ENCODE measurements at regions not wholly inside any gene's neighbourhood (a gene's known extent, or its start where the extent isn't known, plus 50 kb on each side); places are given as distances from the start of the nearest gene placed in this dataset.
"Not testable (repeated sequence)": the region's sequence is repeated elsewhere in the genome, so short reads cannot be mapped to it uniquely, and the experiment has no call there.

DNA sequence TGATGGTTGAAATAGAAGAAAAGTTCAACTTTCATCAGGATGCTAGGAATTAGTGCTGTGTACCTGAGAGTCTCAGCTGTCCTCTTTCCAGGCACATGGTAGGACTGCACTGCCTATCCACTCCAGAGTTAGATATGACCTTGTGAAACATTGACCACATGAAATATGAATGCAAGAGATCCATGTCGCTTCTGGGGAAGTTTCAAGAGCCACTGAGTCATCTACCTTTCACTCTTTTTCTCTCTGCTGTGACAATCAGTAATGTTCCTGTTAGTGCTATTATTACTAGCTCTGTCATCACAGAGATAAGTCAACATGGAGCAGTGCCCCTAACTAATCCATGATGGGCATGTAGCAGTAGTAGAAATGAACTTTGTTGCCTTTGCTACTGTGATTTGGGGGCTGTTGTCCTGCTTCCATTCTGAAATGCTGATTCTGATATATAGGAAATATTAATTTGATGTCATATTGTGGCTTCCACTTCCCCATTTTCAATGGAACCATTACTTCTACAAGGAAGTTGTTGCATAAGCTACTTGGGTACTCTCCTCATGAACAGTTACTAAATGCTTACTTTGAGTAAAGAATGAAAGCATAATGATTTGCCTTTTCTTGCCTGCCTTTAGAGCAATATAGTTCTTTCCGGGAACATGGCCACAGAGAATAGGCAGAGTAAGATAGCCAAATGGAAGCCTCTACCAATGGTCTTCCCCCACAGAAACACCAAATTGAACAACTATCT is 192.8 kb upstream of the ZNF521 start:
- no peak for DNase-seq

DNA sequence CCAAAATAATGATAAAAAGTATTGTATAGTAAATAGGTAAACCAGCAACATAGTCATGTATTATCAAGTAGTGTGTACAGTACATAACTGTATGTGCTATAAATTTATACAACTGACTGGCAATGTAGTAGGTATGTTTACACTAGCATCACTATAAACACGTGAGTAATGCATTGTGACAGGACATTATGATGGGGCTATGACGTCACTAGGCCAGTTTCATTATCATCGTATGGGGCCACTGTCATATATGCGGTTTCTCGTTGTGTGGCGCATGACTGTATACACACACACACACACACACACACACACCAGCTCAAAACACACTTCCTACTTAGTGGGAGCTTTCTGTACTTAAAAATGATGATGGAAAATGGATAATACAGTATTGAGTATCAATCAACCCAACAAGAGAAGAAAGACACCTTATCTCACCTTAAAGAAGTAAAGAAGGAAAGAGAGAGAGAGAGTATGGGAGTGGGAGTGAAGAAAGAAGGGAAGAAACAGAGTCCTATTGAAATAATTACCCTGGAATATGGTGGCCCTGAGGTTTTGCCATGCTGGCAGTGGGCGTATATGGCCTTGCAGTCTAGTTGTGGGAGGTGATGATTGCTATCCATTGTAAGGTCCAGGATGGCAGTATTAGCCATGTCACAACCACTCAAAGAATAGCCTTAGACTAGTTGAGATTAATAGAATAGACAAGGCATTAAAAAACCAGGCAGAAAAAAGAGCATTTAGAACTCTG is 186.4 kb upstream of the ZNF521 start:
- DNase-seq, result no peak

DNA sequence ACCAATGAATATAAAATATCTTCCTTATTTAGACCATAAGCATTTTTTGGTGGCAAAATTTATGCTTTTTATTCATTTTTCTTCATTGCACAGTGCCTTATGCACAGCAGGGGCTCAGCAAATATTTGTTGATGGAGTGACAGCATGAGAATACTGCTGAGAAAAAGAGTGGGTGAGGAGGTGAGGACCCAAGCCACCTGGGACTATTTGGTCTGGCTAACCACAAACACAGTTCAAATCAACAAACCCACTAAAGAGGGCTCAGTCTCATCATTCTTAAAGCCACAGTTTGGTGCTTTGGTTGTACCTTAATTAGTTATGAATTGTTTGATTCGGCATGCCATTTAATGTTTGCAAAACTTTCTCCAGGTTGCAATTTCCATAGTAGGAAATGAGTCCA is 183.5 kb upstream of the ZNF521 start:
- DNase-seq, result no peak

DNA sequence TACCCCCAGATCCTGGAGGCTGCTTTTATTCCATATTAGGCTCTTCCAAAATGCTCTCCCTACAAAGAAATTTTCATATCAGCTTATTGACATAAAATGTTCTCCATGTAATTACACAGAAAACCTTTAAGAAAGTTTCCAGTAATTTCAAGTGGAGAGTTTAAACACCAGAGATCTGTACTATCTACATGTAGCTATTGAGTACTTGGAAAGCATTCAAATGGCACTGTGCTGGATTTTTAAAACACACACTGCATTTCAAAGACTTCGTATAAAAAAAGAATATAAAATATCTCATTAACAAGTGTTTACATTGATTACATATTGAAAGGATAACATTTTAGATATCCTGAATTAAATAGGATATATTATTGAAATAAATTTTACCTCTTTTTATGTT is 182.4 kb upstream of the ZNF521 start:
- DNase-seq, result no peak

DNA sequence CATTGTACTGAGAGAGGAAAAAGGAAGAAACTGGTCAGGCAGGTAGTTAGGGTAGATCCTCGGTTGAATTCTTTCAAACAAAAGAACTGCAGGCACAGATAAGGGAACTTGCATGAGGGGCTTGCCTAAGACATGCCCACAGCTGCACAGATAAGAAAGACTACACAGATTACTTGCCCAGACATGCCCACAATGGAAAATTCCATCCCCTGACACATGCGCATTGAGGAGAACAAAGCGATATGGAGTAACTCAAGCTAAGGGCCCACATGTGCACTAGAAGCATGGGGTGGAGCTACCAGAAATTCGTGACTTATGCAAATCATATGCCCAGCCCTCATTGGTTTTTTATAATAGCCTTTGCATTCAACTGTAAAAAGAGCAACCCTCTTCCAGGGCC is 181.3 kb upstream of the ZNF521 start:
- no peak for DNase-seq

DNA sequence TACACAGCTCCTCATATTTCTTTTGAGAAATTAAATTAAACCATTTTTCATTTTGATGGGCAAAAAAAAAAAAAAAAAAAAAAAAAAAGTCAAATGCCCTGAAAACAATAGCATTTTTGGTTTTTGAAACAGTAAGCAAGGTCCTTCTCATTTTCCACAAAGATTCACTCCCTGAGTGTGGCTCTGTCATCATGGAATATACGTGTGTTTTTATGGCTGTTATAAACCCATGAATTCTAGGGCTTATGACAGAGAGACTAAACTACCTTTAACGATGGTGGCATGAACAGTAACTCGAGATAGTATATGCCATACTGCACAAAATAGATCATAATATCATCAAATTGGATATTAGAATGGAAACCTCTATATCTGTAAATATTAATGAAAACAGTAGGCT is 179.2 kb upstream of the ZNF521 start:
- no peak for DNase-seq

DNA sequence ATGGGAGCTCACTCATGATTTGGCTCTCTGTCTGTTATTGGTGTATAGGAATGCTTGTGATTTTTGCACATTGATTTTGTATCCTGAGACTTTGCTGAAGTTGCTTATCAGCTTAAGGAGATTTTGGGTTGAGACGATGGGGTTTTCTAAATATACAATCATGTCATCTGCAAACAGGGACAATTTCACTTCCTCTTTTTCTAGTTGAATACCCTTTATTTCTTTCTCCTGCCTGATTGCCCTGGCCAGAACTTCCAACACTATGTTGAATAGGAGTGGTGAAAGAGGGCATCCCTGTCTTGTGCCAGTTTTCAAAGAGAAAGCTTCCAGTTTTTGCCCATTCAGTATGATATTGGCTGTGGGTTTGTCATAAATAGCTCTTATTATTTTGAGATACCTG is 173.8 kb upstream of the ZNF521 start:
- not testable (repeated sequence) for DNase-seq

DNA sequence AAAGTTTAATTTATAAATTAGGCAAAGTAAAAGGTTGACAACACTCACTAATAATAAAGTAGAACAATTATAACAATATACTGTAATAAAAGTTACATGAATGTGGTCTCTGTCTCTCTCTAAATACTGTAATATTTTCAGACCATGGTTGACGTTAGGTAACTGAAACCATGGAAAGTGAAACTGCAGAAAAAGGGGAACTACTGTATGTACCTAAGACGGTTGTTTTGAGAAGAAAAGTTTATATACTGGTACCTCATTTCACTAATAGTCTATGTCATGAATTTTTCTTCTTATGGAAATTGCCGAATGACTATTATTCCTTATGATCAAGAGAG is 166.7 kb upstream of the ZNF521 start:
- DNase-seq, result no peak

DNA sequence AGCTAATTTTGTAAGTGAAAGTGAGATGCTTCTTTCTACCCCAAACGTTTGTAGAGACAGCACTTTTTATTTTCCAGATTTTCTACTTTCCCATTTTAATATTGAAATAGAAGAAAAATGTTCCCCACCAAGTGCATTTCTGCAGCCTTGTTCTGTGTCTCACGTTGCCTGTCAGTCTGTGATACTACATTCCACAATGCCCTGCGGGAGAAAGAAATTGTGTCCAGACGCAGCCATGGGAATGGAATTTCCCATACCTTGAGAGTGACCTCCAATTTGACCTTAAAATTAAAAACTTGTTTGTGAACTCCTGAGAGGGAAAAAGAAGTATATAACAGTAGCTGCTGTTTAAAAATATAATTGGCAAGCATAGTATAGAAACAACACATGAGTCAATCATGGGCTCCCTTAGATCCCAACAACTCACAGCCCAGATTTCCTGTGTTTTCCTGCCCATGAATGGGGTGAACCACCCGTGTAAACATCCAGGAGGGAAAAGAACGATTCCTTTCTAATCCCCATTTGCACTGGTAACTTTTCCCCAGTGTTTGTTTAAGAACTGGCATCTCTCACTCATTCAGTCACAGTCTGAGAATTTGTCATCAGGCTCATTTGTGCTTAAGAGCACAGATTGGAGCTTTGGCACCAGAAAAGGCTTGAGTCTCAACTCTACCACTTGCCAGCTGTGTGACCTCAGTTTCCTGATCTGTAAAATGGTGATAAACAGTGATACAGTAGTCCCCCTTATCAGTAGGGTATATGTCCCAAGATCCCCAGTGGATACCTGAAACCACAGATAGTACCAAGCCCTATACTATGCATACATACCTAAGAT is 166.1 kb upstream of the ZNF521 start:
- DNase-seq, result no peak

DNA sequence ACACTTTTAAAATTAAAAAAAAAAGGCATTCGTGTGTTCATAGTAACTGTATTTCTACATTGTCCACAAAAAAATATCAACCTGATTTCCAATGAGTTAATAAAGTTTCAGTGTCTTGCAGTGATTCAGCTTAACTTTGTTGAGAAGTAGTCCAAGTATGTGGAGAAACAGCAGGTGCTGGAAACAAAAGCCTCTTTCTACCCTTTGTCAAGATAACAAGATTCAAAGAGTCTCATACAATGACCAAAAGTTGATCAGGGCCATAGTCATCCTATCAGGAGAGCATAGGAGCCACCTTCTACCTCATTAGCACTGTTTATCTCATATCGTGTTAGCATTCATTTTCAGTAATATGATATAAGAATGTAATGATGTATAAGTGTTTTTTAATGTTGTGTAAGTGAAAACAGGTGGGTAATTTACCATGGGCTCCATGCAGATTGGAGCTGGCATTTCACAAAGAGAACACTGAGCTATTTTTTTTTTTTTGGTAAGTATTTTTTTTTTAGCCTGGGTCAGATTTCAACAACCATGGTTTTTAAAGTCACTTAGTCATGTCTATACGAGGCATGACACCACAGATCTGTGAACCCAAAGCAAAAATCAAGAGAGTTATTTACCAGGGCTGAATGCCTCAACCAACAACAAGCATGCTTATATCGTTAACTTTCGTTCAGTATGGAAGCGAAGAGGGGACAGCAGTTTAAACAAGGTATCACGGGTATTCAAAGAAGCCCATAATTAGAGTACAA is 165.0 kb upstream of the ZNF521 start:
- peak; percentile 62 to 78 for DNase-seq

DNA sequence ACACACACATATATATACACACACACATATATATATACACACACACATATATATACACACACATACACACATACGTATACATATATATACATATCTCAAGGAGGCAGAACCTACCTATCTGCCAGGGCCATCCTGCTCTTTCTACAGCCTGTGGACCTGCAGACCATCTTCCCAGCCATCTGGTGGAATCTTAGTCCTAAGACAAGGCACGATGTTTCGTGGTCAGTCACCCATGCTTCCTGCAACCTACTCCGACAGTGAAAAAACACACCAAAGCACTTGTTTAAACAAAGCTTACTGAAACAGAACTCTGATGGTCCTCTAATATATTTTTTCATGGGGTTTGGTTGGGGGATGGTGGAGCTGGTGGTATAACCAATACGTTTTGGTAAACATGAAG is 164.2 kb upstream of the ZNF521 start:
- DNase-seq, result peak; percentile 69 to 72

DNA sequence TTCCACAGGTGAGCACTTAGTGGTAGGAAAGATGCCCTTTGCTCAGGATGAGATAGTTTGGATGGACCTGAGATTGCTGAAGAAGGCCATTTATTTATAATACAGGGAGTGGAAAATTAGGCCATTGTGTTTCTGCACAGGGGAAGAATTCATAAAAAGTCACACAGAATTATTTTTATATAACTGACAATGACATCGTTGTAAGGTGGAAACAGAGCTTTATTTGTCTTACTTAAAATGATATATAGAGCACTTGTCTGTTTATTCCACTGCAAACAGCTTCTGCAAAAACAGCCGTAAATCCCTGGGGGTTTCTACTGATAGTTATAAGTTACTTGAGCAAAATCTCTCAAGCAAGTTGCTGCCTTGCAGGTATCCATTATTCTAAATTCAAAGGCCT is 158.1 kb upstream of the ZNF521 start:
- DNase-seq, result no peak

DNA sequence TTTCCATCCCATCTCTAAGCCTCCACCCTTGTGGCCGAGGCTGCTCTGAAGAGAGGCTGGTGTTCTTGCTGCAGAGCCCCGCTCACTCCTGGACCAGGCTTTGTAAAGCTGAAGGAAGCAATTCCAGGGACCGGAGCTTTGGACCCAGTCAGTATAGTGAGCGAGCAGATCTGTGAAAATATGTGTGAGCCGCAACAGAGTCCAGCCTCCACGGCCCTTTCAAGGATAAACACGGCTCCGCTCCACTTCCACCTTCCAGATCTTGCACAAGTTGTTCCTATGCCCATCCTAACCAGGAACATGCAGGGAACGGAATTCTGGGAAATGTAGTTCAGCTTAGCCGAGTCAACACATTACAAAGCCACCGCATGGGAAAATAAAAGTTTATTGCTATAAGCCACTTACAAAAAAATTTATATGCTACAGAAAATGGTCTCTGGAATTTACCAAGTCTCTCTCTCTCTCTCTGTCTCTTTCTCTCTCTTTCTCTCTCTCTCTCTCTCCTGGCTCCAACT is 151.7 kb upstream of the ZNF521 start:
- peak; percentile 58 to 70 for DNase-seq

DNA sequence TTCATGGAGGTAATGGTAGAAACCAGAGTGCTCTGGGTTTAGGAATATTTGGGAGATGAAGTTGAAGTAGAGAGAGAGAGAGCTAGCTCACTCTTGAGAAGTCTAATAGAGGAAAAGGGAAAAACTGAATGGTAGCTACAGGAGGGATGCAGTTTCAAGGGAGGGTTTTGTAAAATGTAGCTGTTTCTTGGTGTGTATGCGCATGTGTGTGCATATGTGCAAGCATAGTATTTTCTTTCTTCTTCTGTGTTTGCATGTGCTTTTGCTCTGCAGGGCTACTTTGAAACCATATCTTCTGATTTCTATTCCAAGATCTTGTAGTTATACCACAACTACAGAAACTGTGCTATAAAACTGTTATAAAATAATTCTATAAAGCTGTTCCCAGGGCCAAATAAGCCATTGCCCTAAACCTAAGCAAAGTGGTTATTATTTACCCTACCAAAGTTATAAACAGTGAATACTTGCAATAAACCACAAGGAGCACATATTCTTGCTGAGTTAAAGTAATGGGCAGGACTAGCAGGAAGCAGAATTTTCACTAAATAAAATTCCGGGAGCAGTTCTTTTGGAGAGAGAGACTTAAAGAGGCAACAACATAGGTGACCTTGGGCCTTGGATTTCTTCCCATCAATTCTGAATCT is 145.3 kb upstream of the ZNF521 start:
- no peak for DNase-seq

DNA sequence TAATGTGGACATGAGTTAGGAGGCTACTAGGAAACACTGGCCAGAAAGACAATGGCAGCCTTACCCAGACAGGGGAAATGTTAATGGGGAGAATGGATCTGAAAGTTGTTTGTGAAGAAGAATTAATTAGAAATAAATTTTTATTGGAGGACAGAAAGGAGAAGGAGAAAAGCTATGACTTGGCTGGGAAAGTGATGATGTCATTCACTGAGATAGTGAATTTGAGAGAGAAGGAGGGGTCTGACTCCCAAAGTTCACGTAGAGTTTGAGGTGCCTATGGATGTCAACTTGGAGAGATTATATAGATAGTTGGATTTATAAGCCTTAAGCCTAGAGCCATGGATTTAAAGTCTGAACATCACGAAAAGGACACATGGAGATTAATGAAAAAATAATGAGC is 144.6 kb upstream of the ZNF521 start:
- no peak for DNase-seq

DNA sequence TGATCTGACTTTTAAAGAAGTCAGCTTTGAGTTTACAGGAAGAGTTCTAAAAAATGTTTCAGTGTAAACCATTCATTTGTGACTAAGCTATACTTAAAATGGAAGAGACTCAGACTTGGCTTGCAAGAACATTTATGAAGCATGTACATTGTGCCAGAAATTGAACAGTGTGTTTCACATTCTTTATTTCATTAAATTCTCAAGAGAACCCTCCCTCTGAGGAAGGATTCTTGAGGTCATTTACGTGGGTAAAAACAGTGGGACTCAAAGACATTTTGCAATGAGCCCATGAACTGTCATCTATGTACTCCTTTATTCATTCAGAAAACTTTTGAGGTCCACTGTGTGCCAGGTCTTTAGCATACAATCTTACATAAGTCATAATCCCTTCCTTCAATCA is 143.6 kb upstream of the ZNF521 start:
- DNase-seq, result no peak

DNA sequence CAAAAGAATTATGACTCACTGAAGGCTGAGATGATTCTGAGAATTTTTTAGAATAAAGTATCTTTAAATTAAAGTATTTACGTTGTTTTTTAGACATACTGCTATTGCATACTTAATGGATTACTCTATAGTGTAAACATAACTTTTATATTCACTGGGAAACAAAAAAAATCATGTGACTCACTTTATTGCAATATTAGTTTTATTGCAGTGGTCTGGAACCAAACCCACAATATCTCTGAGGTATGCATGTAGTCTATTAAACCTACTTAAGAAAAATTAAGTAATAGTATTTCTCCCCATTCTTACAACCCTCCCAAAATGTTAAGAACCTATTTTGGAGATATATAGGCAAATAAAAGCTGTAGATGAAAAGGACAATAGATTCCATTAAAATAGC is 142.9 kb upstream of the ZNF521 start:
- DNase-seq, result no peak

DNA sequence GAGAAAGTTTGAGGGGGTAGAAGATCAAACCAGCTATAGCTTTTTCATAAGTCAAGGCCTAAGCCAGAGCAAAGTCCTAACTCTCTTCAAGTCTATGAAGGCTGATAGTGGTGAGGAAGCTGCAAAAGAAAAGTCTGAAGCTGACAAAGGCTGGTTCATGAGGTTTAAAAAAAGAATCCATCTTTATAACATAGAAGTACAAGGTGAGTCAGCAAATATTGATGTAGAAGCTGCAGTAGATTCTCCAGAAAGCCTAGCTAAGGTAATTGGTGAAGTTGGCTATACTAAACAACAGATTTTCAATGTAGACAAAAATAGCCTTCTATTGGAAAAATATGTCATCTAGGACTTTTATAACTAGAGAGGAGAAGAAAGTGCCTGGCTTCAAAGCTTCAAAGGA is 141.4 kb upstream of the ZNF521 start:
- no peak for DNase-seq

DNA sequence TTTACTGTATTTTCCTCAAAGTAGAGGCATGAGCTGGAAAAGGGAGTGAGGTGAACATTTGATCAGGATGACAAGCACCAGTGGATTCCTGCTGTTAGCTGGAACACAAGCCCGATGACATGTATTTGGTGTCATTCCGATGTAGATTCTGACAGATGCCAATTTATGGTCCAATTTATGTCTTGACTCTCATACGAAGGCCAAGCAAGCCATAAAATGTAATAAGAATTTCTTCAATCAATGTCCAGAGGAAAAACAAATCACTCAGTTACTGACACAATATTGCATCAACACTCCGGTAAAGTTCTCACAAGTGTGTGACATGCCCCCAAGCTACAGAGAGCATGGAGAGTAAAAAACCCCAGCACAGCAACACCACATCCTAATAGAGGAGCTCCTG is 138.3 kb upstream of the ZNF521 start:
- no peak for DNase-seq

DNA sequence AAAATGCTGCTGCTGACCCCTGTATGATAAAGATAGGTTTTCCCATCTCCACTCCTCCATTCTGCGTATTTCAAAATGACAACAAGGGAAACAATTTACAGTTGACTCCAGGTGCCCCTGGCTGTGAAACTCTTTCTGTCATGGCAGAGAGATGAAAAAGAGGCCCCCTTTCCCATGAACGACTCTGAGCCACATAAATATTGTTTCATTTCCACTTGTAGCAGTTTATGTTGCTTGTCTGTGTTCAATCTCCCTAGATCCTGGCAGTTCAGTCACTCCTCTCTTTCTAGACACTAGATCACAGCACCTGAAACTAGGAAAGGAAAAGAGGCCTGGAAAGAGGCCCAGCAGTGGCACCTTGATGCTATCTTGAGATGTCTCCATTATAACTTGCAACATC is 121.0 kb upstream of the ZNF521 start:
- no peak for DNase-seq

DNA sequence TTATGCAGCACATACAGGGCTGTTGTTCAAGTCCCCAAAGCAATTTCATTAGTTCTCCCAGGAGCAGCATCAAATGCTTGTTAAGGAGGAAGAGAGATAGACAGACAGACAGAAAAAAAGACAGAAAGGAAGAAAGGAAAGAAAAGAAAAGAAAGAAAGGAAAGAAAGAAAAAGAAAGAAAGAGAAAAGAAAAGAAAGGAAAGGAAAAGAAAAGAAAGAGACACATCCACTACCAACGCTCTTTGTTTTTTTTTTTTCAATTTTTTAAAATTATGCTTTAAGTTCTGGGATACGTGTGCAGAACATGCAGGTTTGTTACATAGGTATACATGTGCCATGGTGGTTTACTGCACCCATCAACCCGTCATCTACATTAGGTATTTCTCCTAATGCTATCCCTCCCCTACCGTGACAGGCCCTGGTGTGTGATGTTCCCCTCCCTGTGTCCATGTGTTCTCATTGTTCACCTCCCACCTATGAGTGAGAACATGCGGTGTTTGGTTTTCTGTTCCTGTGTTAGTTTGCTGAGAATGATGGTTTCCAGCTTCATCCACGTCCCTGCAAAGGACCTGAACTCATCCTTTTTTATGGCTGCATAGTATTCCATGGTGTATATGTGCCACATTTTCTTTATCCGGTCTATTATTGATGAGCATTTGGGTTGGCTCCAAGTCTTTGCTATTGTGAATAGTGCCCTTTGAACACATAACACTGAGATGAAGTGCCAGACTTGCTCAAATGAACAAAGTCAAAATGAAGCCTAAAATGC is 119.0 kb upstream of the ZNF521 start:
- not testable (repeated sequence) for DNase-seq

DNA sequence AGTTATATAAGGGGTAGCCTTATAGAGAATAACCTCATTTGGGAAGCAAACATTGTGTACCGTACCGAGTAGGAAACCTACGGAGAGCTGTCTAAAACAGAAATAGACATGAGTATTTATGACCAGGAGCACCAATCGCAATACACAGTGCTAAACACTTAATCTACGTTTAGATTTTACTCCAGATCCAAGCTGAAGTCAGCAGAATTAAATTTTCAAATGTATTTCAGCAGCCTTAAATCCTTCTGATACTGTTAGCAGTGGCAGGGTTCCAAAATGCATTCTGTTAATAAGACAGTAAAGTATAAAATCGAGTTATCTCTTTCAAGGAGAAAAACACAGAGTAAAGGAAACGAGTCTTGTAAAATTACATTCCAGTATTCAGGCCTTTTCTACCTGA is 118.1 kb upstream of the ZNF521 start:
- no peak for DNase-seq
